ENCODE measurements at regions not wholly inside any gene's neighbourhood (a gene's known extent, or its start where the extent isn't known, plus 50 kb on each side); places are given as distances from the start of the nearest gene placed in this dataset.

GRCh38 chr14:83689265-83689664 is 1840.7 kb upstream of the FLRT2 start:
- TF ChIP-seq ATF3 (CRISPR knock-in tag; conservative IDR thresholded peaks at IDR 0.05) = no peak
- TF ChIP-seq ZNF281 (CRISPR knock-in tag; IDR thresholded peaks at IDR 0.05) = no peak

Measured in WTC11 (cell line).